H9 (cell line): ENCODE measurements at regions not wholly inside any gene's neighbourhood (a gene's known extent, or its start where the extent isn't known, plus 50 kb on each side); places are given as distances from the start of the nearest gene placed in this dataset.

Experiments
- DNase-seq: peaks from one replicate; pipeline ENCODE4 v3.0.0-alpha.2; 2017
- H2AFZ ChIP-seq: one replicate; pipeline ENCODE4 v1.6.1; 2013; ENCODE audit warnings: mild to moderate bottlenecking, low read length, control low read depth, moderate library complexity
- H2AK5ac ChIP-seq: 2 replicates; pipeline ENCODE4 v1.6.1; 2013; ENCODE audit warnings: low read length, control low read depth, mixed read lengths; ENCODE audit not compliant: insufficient read length
- H2BK120ac ChIP-seq: one replicate; pipeline ENCODE4 v1.6.1; 2013; ENCODE audit warnings: low read depth, mild to moderate bottlenecking, low read length, control low read depth, inconsistent platforms; ENCODE audit not compliant: poor library complexity, severe bottlenecking
- H2BK12ac ChIP-seq: 2 replicates; pipeline ENCODE4 v1.6.1; 2013; ENCODE audit warnings: low read length, control low read depth, mixed read lengths, low read depth; ENCODE audit not compliant: insufficient read length
- H2BK15ac ChIP-seq: 2 replicates; pipeline ENCODE4 v1.6.1; 2013; ENCODE audit warnings: low read depth, low read length, control low read depth
- H2BK20ac ChIP-seq: one replicate; pipeline ENCODE4 v1.6.1; 2013; ENCODE audit warnings: low read depth, mild to moderate bottlenecking, low read length, control low read depth, inconsistent platforms; ENCODE audit not compliant: poor library complexity, severe bottlenecking
- H2BK5ac ChIP-seq: 2 replicates; pipeline ENCODE4 v1.6.1; 2013; ENCODE audit warnings: low read length, control low read depth, mixed read lengths; ENCODE audit not compliant: insufficient read length
- H3K14ac ChIP-seq: 2 replicates; pipeline ENCODE4 v1.6.1; 2013; ENCODE audit warnings: low read length, control low read depth; ENCODE audit not compliant: insufficient read depth
- H3K18ac ChIP-seq: 2 replicates; pipeline ENCODE4 v1.6.1; 2013; ENCODE audit warnings: low read depth, mild to moderate bottlenecking, mixed read lengths, low read length, control low read depth; ENCODE audit not compliant: insufficient read length
- H3K23ac ChIP-seq: 2 replicates; pipeline ENCODE4 v1.6.1; 2013; ENCODE audit warnings: low read length, control low read depth, mixed read lengths, low read depth; ENCODE audit not compliant: insufficient read length
- H3K23me2 ChIP-seq: 2 replicates; pipeline ENCODE4 v1.6.1; 2013; ENCODE audit warnings: low read depth, mild to moderate bottlenecking, mixed read lengths, low read length, control low read depth; ENCODE audit not compliant: insufficient read length, poor library complexity, severe bottlenecking
- H3K27ac ChIP-seq: 2 replicates; pipeline ENCODE4 v1.5.1; 2013; ENCODE audit warnings: low read length, control low read depth, mixed read lengths, low read depth; ENCODE audit not compliant: insufficient read length
- H3K27me3 ChIP-seq: 2 replicates; pipeline ENCODE4 v1.6.1; 2013; ENCODE audit warnings: low read length, control low read depth, inconsistent platforms; ENCODE audit not compliant: insufficient read depth
- H3K4ac ChIP-seq: 2 replicates; pipeline ENCODE4 v1.6.1; 2013; ENCODE audit warnings: low read depth, mild to moderate bottlenecking, control low read depth, inconsistent platforms, low read length, moderate library complexity
- H3K4me1 ChIP-seq: 2 replicates; pipeline ENCODE4 v1.6.1; 2013; ENCODE audit warnings: low read length, control low read depth, inconsistent platforms; ENCODE audit not compliant: insufficient read depth
- H3K4me2 ChIP-seq: 2 replicates; pipeline ENCODE4 v1.6.1; 2013; ENCODE audit warnings: low read length, control low read depth, mixed read lengths; ENCODE audit not compliant: insufficient read length, insufficient read depth
- H3K56ac ChIP-seq: 2 replicates; pipeline ENCODE4 v1.6.1; 2013; ENCODE audit warnings: low read depth, mild to moderate bottlenecking, mixed read lengths, low read length, control low read depth; ENCODE audit not compliant: insufficient read length
- H3K79me1 ChIP-seq: 2 replicates; pipeline ENCODE4 v1.6.1; 2013; ENCODE audit warnings: low read depth, mild to moderate bottlenecking, moderate library complexity, low read length, control low read depth, inconsistent platforms; ENCODE audit not compliant: insufficient read depth, poor library complexity, severe bottlenecking
- H3K79me2 ChIP-seq: 2 replicates; pipeline ENCODE4 v1.6.1; 2013; ENCODE audit warnings: low read length, control low read depth, inconsistent platforms; ENCODE audit not compliant: insufficient read depth
- H3K9ac ChIP-seq: 2 replicates; pipeline ENCODE4 v1.6.1; 2013; ENCODE audit warnings: low read length, control low read depth, mixed read lengths; ENCODE audit not compliant: insufficient read length; ENCODE audit errors: extremely low read depth
- H3K9me3 ChIP-seq: one replicate; pipeline ENCODE4 v1.6.1; 2013; ENCODE audit warnings: low read depth, low read length, inconsistent platforms; ENCODE audit not compliant: control insufficient read depth
- H3T11ph ChIP-seq: one replicate; pipeline ENCODE4 v1.6.1; 2013; ENCODE audit warnings: mild to moderate bottlenecking, low read length, control low read depth, inconsistent platforms
- H4K20me1 ChIP-seq: one replicate; pipeline ENCODE4 v1.6.1; 2013; ENCODE audit not compliant: control insufficient read depth, insufficient read length, insufficient read depth
- H4K5ac ChIP-seq: 2 replicates; pipeline ENCODE4 v1.6.1; 2013; ENCODE audit warnings: low read depth, mild to moderate bottlenecking, mixed read lengths, low read length, control low read depth; ENCODE audit not compliant: insufficient read length
- H4K8ac ChIP-seq: replicated peaks from 2 replicates; pipeline ENCODE4 v1.6.1; 2013; ENCODE audit warnings: low read length, control low read depth, mixed read lengths, low read depth; ENCODE audit not compliant: insufficient read length
- H4K91ac ChIP-seq: 2 replicates; pipeline ENCODE4 v1.6.1; 2013; ENCODE audit warnings: low read depth, mild to moderate bottlenecking, moderate library complexity, mixed read lengths, low read length, control low read depth; ENCODE audit not compliant: insufficient read length
- H3K27ac Mint-ChIP-seq, 3 experiments: 2 replicates in 2 of 3; 3 replicates in 1 of 3; pipeline ENCODE4 v1.8.0; 2020 to 2021; ENCODE audit warnings: mixed read lengths in 3 of 3, mild to moderate bottlenecking in 1 of 3, moderate library complexity in 1 of 3
- H3K27me3 Mint-ChIP-seq: 2 replicates; pipeline ENCODE4 v1.8.0; 2021; ENCODE audit warnings: low read depth, mild to moderate bottlenecking, moderate library complexity, mixed read lengths
- H3K36me3 Mint-ChIP-seq, 3 experiments: 2 replicates in 2 of 3; 3 replicates in 1 of 3; pipeline ENCODE4 v1.8.0; 2020 to 2021; ENCODE audit warnings: low read depth in 3 of 3, mixed read lengths in 3 of 3; ENCODE audit not compliant: insufficient read depth in 1 of 3
- H3K4me1 Mint-ChIP-seq, 2 experiments: 2 replicates each; pipeline ENCODE4 v1.8.0; 2020; ENCODE audit warnings: mixed read lengths in 2 of 2
- H3K4me3 Mint-ChIP-seq, 2 experiments: 2 replicates in 1 of 2; 3 replicates in 1 of 2; pipeline ENCODE4 v1.8.0; 2020 to 2021; ENCODE audit warnings: mild to moderate bottlenecking in 2 of 2, mixed read lengths in 2 of 2, moderate library complexity in 1 of 2
- H3K9me3 Mint-ChIP-seq, 2 experiments: 2 replicates in 1 of 2; 3 replicates in 1 of 2; pipeline ENCODE4 v1.8.0; 2020; ENCODE audit warnings: mild to moderate bottlenecking in 2 of 2, mixed read lengths in 2 of 2, moderate library complexity in 1 of 2
- TF ChIP-seq, protein P1 (sequence below): fragments of 200-600 bp; sonication (generic); conservative IDR thresholded peaks from 3 replicates; pipeline ENCODE4 v1.8.0; 2021; ENCODE audit warnings: antibody characterized with exemption, mild to moderate bottlenecking

DNA sequence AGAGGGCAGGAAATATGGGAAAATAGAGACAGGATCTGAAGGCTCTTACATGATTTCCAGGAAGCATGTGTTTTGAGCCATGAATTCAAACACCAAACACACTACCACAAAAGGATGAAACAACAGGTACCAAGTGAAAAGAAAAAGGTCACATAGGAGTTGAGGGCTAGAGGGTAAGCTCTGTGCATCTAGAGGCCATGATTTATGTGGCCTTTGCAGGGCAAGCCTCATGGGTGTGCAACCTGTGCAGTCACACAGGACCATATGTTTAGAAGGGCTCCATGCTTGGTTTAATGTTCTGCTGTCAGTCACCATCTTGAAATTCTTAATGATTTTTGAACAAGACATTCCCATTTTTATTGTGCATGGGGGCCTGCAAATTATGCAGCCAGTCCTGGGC lies 134.5 kb upstream of the CCDC68 start:
- peaks cover 11 to 14% of the 10 kb centered on the region in 2 experiments for H3K4me1 Mint-ChIP-seq
- no peak overlapping the region for H2BK120ac ChIP-seq

More for the DNA sequence above, 134.5 kb upstream of the CCDC68 start:
- Histone ChIP-seq H4K20me1 (no peaks in the 10 kb centered on the region), H2BK15ac (no peak overlapping the region), H2AK5ac (no peak overlapping the region), H4K5ac (no peak overlapping the region), H3K23me2 (no peaks in the 10 kb centered on the region), H3K56ac (no peak overlapping the region), H2BK20ac (no peak overlapping the region), H2AFZ (no peak overlapping the region), H3K18ac (no peak overlapping the region), H3K27me3 (no peaks in the 10 kb centered on the region), H4K8ac (no peak overlapping the region), H3K79me1 (no peaks in the 10 kb centered on the region), H3K27ac (no peak overlapping the region), H3K79me2 (no peaks in the 10 kb centered on the region), H3K14ac (no peak overlapping the region), H4K91ac (no peak overlapping the region), H3K9ac (no peak overlapping the region), H3K4me2 (no peak overlapping the region), H3K4ac (no peak overlapping the region), H3K9me3 (no peaks in the 10 kb centered on the region), H3T11ph (no peak overlapping the region), H3K4me1 (no peaks in the 10 kb centered on the region), H3K23ac (no peak overlapping the region), H2BK12ac (no peak overlapping the region), H2BK5ac (no peak overlapping the region)
- Mint-ChIP-seq H3K9me3 (no peaks in the 10 kb centered on the region; a peak in 1 of 5 replicates), H3K4me3 (no peak overlapping the region), H3K27me3 (no peaks in the 10 kb centered on the region), H3K27ac (no peak overlapping the region), H3K36me3 (no peaks in the 10 kb centered on the region)
- TF ChIP-seq, protein P1, sequence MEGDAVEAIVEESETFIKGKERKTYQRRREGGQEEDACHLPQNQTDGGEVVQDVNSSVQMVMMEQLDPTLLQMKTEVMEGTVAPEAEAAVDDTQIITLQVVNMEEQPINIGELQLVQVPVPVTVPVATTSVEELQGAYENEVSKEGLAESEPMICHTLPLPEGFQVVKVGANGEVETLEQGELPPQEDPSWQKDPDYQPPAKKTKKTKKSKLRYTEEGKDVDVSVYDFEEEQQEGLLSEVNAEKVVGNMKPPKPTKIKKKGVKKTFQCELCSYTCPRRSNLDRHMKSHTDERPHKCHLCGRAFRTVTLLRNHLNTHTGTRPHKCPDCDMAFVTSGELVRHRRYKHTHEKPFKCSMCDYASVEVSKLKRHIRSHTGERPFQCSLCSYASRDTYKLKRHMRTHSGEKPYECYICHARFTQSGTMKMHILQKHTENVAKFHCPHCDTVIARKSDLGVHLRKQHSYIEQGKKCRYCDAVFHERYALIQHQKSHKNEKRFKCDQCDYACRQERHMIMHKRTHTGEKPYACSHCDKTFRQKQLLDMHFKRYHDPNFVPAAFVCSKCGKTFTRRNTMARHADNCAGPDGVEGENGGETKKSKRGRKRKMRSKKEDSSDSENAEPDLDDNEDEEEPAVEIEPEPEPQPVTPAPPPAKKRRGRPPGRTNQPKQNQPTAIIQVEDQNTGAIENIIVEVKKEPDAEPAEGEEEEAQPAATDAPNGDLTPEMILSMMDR = no peak
- no peak for DNase-seq
